Stimulated activated CD8-positive, alpha-beta memory T cell treated with anti-CD3 and anti-CD28 coated beads, Interleukin-12 subunit alpha, Interleukin-12 subunit beta, amount 100 ng/mL, for 1 hour (primary cell): ENCODE measurements at regions not wholly inside any gene's neighbourhood (a gene's known extent, or its start where the extent isn't known, plus 50 kb on each side); places are given as distances from the start of the nearest gene placed in this dataset.

Source experiments
- DNase-seq: peaks from one replicate; pipeline ENCODE4 v3.0.0-alpha.2; 2020; ENCODE audit warnings: low read depth

- no peak for DNase-seq
Observed at GRCh38 chr2:238790126-238790832, 57.6 kb upstream of the TWIST2 start.

GRCh38 chr2:238790833-238791230 is 57.1 kb upstream of the TWIST2 start:
- no peak for DNase-seq

- DNase-seq, result no peak
Observed at GRCh38 chr2:238791354-238791753, 56.5 kb upstream of the TWIST2 start.

- no peak for DNase-seq
Observed at GRCh38 chr2:238793306-238793705, 54.6 kb upstream of the TWIST2 start.

GRCh38 chr2:238793801-238794449 is 54.0 kb upstream of the TWIST2 start:
- DNase-seq, result no peak

GRCh38 chr2:238796223-238796885 is 51.5 kb upstream of the TWIST2 start:
- no peak for DNase-seq

- DNase-seq, result no peak
Observed at GRCh38 chr2:238797537-238797936, 50.3 kb upstream of the TWIST2 start.
